G401.6 (cell line): ENCODE measurements at regions not wholly inside any gene's neighbourhood (a gene's known extent, or its start where the extent isn't known, plus 50 kb on each side); places are given as distances from the start of the nearest gene placed in this dataset.

Experiments used
- FAIRE-seq: peaks from 2 replicates; lab custom pipeline; 2012; peaks lifted over from hg19 to GRCh38; lab: Jason Lieb, UNC

- no peak for FAIRE-seq
Observed at GRCh38 chr6:153625089-153625488, 414.0 kb upstream of the OPRM1 start.

DNA sequence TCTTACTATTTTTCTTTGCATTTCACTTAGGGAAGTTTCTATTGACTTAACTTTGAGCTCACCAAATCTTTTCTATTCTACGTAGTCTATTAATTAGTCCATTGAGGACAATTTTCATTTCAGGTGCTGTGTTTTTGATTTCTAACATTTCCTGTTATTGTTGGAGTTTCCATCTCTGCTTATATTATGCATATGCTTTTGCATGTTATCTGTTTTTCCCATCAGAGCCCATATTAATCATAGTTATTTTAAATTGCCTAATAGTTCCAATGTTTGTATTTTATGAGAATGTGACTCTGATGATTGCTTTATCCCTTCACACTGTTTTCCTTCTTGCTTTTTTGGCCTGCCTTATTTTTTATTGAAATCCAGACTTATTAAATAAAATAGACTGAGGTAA, 414.5 kb upstream of the OPRM1 start:
- FAIRE-seq, result no peak

DNA sequence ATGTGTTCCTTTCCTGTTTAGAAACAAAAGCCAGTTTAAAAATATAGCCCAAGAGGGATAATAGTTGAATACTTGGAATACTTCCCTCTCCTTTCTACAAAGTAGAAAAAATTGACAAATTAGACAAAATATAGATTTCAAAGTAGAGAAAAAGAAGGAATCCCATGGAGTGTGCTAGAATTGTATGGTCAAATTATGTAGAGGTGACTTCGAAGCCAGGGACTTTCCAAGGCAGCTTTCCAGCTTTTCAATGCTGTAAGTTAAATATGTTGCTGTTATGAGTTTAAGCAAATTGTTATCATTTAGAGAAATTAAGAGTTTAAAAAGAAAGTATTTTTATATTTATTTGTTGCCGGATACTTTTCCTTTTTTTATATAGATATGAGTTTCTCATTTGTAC, 415.5 kb upstream of the OPRM1 start:
- no peak for FAIRE-seq

GRCh38 chr6:153621491-153621890, 417.5 kb upstream of the OPRM1 start:
- FAIRE-seq, result no peak

DNA sequence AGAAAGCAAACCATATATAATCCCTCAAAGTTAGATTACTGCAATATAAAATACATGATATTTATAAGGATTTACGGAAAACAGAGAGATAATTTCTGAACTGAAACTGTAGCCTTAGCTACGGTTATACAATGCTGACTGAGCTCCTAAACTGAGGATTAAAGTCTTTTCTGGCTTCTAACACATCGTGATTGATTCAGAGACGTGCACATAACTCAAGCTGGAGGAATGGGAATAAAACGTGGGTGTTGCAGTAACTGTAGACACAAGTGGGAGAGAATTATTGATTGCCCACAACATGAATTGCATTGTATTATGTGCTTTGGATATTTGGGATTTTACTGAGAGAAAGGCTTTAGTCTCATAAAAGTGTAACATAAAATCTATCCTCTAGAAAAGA, 418.0 kb upstream of the OPRM1 start:
- FAIRE-seq, result no peak

- no peak for FAIRE-seq
Observed at GRCh38 chr6:153618371-153619322, 420.4 kb upstream of the OPRM1 start.

DNA sequence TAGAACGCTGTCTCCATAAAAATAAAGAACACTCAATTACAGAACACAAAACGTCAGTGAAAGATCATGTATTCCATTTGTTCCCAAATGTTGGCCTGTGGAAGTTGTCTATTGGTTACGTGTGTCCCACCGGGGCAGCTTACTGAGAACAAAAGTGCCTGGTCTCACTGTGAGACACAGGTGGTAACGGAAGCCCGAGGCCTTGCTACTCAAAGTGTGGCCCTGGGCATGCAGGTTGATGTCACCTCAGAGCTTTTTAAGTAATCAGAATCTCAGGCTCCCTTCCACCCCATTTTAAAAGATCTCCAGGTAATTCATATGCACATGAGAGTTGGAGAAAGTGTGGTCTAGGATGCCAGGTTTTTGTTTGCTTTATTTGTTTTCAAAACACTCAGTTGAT, 422.5 kb upstream of the OPRM1 start:
- FAIRE-seq, result no peak

DNA sequence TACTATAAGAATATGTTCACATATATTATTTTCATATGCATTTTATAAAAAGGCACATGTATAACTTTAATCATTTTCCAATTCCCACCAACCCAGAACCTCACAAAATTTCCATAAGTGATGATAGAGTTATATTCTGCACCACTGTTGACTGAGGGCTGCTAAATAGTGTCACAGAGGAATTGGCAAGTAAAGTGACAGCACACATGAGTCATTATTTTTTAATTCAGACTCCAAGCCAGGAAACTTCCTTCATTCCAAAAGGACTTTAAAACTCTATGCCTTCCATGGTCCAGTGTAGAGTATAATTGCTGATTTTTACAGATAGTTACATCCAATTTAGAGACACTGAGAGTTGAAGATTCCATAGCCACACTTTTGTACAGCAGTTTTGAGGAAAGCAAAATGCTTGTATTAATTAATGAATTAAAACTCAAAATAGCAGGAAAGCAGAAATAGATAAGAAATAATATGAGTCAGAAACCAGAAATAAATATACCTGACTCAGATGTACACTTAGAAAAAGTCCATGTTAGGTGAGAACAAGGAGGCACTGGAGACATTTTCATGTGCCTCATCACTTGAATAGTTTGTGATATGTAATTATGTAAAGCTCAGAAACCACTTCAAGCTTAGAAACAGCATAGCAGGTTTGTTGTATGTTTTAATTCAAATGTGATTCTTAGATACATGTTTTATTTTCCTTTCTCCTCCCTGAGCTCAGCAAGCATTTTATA, 425.2 kb upstream of the OPRM1 start:
- no peak for FAIRE-seq

GRCh38 chr6:153602401-153602800, 436.6 kb upstream of the OPRM1 start:
- FAIRE-seq, result no peak

DNA sequence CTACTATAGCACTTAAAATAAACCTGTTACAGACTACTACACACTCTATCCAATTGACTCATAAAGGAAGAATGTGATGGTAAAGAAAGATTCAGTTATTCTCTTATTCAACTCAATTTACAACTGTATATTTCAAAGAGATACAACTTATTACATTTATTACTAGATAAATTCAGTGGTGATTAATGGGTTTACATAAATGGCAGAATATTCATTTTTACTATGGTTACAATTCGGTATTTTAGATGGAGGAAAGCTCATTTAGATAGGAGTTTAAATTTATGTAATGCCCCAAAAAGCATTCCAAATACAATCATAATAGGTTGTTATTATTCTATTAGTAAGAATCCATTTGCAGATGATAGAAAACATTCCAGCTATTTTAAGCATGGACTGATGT, 439.1 kb upstream of the OPRM1 start:
- no peak for FAIRE-seq

GRCh38 chr6:153595903-153596302, 443.1 kb upstream of the OPRM1 start:
- FAIRE-seq, result no peak

DNA sequence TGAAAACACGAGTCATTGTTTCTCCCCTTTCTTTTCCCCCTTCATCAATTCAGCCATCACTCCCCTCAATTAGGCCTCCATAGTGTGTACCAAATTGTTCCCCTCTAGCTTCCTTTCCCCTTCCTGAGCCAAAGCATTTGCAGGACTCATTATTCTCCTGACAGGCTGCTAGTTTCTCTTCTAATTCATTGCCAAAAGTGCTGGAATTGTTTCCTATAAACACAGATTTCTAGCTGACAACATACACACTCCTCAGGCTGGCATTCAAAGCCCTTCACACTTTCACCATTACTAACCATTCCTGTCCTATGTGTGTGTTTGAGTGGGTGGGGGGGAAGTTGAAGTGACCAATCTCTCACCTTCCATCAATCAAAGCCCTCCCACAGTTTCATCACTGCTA, 444.2 kb upstream of the OPRM1 start:
- FAIRE-seq, result no peak

GRCh38 chr6:153591159-153591558, 447.9 kb upstream of the OPRM1 start:
- FAIRE-seq, result no peak

DNA sequence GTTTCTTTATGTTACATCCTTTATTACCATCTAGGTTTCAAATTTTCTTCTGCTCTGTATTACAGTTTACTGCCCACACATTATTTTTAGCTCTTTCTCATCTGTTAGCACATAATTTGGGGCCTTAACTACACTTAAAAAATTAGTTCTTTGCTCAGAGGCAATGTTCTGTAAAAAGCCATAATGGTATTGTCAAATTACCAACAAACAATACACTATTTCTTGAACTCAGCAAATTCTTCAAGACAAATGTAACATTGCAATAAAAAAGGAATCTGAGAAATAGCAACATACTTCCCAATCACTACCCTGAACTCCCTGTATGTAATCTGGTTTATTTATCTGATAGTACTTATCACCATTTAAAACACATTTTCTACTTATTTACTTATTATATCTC, 448.6 kb upstream of the OPRM1 start:
- no peak for FAIRE-seq

GRCh38 chr6:153588330-153588729, 450.7 kb upstream of the OPRM1 start:
- FAIRE-seq, result no peak

GRCh38 chr6:153583685-153584084, 452.6 kb upstream of the RGS17 start:
- FAIRE-seq, result no peak

GRCh38 chr6:153580776-153581175, 449.7 kb upstream of the RGS17 start:
- no peak for FAIRE-seq

DNA sequence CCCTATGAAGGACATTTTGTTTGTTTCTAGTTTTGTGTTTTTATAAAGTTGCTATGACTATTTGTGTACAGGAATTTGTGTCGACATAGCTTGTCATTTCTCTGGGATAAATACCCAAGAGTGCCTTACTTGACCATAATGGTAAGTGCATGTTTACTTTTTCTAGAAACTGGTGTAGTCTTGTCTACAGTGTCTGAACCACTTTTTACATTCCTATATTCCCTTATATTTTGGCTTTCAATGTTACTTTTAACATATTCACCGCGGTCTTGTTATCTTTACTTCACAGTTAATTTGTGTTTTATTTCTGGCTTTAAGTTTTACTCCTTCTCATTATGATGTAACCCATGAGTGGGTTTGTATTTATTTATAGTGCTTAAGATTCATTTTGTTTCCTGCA, 444.4 kb upstream of the RGS17 start:
- no peak for FAIRE-seq

- FAIRE-seq, result no peak
Observed at GRCh38 chr6:153574231-153574630, 443.1 kb upstream of the RGS17 start.

- no peak for FAIRE-seq
Observed at GRCh38 chr6:153572371-153572770, 441.3 kb upstream of the RGS17 start.

GRCh38 chr6:153568628-153569027, 437.5 kb upstream of the RGS17 start:
- FAIRE-seq, result no peak

GRCh38 chr6:153564803-153565202, 433.7 kb upstream of the RGS17 start:
- no peak for FAIRE-seq

DNA sequence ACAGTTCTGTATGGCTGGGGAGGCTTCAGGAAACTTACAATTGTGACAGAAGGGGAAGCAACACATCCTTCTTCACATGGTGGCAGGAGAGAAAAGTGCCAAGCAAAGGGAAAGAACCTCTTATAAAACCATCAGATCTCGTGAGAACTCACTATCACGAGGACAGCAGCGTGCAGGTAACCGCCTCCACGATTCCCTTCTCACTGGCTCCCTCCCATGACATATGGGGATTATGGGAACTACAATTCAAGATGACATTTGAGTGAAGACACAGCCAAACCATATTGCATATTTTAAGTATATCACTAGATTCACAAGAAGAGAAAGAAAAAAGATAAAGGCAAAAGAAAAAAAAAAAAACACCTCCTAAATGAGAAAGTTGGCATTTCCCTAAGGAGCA, 431.9 kb upstream of the RGS17 start:
- no peak for FAIRE-seq

DNA sequence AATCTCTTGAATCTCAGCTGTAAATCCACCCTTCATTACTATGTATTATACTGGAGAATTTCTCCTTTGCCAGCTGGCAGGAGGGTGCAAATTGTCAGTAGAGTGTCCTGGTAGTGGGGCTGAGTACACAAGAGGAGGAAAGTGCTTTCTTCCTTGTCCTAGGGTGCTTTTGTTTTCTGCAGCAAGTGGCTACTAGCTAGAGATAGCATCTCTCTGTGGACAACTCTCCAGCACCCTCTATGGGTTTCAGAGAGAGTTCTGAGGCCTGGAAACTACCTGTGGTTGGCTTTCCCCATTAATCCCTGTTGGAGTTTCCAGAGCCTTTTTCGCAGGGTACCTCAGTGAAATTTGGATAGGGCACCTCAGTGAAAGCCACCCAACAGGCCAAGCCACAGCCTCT, 422.5 kb upstream of the RGS17 start:
- FAIRE-seq, result no peak
